A673 (cell line): ENCODE measurements at regions not wholly inside any gene's neighbourhood (a gene's known extent, or its start where the extent isn't known, plus 50 kb on each side); places are given as distances from the start of the nearest gene placed in this dataset.

Experiments
- CTCF ChIP-seq: fragments of 300-800, 200-600 bp; sonication (generic); conservative IDR thresholded peaks from 2 replicates; pipeline ENCODE4 v1.5.1; 2017; ENCODE audit warnings: low read depth, mild to moderate bottlenecking, antibody characterized with exemption, low read length, moderate library complexity, mixed read lengths
- EZH2 ChIP-seq: fragments of 200-600 bp; sonication (generic); IDR thresholded peaks from 2 replicates; pipeline ENCODE4 v1.6.1; 2017; ENCODE audit warnings: borderline replicate concordance, low read depth, mild to moderate bottlenecking, mixed read lengths, antibody characterized with exemption, low read length; ENCODE audit not compliant: poor library complexity, severe bottlenecking

- TF ChIP-seq CTCF (no peak), EZH2 (no peak)
Observed at GRCh38 chr5:90119531-90119971, 290.0 kb downstream of the CETN3 start.
